ENCODE measurements at regions not wholly inside any gene's neighbourhood (a gene's known extent, or its start where the extent isn't known, plus 50 kb on each side); places are given as distances from the start of the nearest gene placed in this dataset.

DNA sequence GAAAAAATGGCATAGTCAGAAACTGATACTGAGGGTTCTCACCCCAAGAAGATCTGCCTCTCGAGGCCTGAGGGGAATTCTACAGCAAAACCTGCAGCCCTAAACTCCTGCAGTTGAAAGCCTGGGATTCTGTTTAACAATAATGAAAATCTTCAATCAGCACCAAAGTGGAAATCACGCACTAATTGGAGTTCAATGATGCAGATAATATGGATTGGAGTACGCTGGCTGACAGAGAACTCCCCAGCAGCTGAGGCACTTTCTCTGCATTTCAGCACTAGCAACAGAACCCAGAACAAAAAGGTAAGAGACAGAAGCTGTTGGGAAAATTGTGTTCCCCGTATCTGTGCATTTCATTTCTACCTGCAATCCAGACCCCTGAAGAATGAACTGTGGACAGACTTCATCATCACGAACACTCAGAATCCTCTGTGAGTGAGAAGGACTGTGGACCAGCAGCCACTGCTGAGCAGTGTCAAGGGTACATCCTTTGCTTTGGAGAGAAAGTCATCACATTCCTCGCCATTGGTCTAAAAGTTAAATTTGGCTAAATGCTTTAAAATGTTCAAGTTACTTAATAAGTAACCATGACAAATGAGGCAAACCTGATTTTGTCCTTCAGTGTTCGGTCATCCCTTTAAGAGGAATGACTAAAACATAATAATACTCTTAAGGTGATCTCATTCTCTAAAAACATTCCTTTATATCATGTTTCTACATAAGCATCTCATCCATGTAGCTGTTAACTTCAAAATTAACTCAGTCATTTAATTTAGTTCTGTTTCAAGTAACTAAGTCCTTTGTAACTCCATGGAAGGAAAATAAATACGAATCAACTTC is 126.1 kb downstream of the GAS1 start:
- TF ChIP-seq, protein P1, sequence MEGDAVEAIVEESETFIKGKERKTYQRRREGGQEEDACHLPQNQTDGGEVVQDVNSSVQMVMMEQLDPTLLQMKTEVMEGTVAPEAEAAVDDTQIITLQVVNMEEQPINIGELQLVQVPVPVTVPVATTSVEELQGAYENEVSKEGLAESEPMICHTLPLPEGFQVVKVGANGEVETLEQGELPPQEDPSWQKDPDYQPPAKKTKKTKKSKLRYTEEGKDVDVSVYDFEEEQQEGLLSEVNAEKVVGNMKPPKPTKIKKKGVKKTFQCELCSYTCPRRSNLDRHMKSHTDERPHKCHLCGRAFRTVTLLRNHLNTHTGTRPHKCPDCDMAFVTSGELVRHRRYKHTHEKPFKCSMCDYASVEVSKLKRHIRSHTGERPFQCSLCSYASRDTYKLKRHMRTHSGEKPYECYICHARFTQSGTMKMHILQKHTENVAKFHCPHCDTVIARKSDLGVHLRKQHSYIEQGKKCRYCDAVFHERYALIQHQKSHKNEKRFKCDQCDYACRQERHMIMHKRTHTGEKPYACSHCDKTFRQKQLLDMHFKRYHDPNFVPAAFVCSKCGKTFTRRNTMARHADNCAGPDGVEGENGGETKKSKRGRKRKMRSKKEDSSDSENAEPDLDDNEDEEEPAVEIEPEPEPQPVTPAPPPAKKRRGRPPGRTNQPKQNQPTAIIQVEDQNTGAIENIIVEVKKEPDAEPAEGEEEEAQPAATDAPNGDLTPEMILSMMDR (IDR thresholded peaks at IDR 0.05) = no peak
- no peak for TF ChIP-seq POLR2A (IDR thresholded peaks at IDR 0.05)
